ENCODE measurements at regions not wholly inside any gene's neighbourhood (a gene's known extent, or its start where the extent isn't known, plus 50 kb on each side); places are given as distances from the start of the nearest gene placed in this dataset.
"Not testable (repeated sequence)": the region's sequence is repeated elsewhere in the genome, so short reads cannot be mapped to it uniquely, and the experiment has no call there.

DNA sequence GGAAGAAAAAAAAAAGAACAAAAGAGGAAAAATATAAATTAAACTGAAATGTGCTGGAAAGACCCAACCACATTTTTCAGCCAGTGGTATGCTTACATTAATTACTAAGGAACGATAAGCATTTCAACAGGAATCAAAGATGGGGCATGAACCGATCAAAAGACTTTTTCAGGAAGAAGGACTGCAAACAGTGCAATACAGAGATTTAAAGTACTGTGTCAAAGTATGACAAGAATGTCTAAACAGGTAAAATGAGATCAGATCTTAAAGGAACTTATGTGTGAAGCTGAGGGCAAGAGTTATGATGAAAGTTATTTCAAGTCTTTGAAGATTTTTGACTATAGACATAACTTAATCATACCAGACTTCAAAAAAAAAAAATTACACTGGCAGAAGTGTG, 1761.8 kb downstream of the SLITRK5 start:
- TF ChIP-seq CTCF (IDR thresholded peaks at IDR 0.05; ENCODE audit: low read length, missing control alignments), result no peak
- no peak overlapping the region for H3K4me3 ChIP-seq (replicated peaks; ENCODE audit: low read depth, low read length)
- no peak for DNase-seq (ENCODE audit: low read depth)

DNA sequence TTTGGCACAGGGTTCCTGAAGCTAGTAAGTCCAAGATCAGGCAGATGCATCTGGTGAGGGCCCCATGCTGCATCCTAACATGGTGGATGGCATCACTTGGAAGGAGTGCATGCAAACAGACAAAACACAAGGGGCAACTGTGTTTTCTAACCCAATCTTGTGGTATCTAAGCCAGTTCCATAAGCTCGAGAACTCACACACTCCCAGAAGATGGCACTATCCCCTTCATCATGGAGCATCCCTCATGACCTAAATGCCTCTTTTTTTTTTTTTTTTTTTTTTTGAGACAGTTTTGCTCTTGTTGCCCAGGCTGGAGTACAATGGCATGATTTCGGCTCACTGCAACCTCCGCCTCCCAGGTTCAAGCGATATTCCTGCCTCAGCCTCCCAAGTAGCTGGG, 1763.5 kb downstream of the SLITRK5 start:
- peak; percentile 38 for DNase-seq (ENCODE audit: low read depth)

DNA sequence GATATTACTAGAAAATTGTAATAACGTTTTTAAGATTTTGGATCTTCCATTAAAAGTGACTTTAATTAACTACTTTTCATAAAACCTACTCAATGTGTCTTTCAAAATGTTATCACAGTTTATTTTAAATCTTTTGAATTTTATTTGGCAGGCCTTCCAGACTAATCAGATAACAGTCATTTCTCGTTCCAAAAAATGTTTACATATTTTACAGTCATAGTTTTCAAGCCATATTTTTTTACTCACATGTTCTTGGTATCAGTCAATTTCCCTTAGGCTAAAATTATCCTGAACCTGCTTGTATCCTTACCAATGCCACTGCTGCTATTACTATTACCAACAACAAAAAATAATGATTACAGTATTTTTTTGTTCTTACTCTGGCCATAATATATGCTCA, 1783.5 kb downstream of the SLITRK5 start:
- TF ChIP-seq CTCF (IDR thresholded peaks at IDR 0.05; ENCODE audit: low read length, missing control alignments), result no peak
- DNase-seq (ENCODE audit: low read depth), result no peak

More for the DNA sequence above, 1763.5 kb downstream of the SLITRK5 start:
- peak; percentile 10 for TF ChIP-seq CTCF (IDR thresholded peaks at IDR 0.05; ENCODE audit: low read length, missing control alignments)
- not testable (repeated sequence) for H3K4me3 ChIP-seq (replicated peaks; ENCODE audit: low read depth, low read length)

DNA sequence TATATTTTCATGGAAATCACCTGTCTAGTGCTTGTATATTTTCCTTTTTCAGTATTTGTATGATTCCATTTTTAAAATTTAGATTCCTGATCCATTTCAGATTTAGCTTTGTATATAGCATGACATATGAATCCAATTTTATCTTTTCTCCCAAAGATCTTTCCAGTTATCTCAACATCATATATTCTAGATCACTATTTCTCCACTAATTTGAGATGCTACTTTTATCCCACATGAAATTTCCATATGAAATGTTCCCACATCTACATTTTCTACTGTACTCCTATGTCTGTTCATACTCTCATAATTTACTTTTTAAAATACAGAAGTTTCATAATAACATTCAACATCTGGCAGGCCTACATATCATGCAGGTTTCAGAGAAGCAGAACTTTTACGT, 1784.1 kb downstream of the SLITRK5 start:
- TF ChIP-seq CTCF (IDR thresholded peaks at IDR 0.05; ENCODE audit: low read length, missing control alignments), result no peak
- H3K4me3 ChIP-seq (replicated peaks; ENCODE audit: low read depth, low read length), result no peak overlapping the region
- no peak for DNase-seq (ENCODE audit: low read depth)

More for the DNA sequence above, 1783.5 kb downstream of the SLITRK5 start:
- H3K4me3 ChIP-seq (replicated peaks; ENCODE audit: low read depth, low read length), result no peak overlapping the region

GRCh38 chr13:89455741-89456140, 1784.6 kb downstream of the SLITRK5 start:
- no peak for DNase-seq (ENCODE audit: low read depth)
- no peak for TF ChIP-seq CTCF (IDR thresholded peaks at IDR 0.05; ENCODE audit: low read length, missing control alignments)
- no peak overlapping the region for H3K4me3 ChIP-seq (replicated peaks; ENCODE audit: low read depth, low read length)

- no peak for TF ChIP-seq CTCF (IDR thresholded peaks at IDR 0.05; ENCODE audit: low read length, missing control alignments)
- no peak overlapping the region for H3K4me3 ChIP-seq (replicated peaks; ENCODE audit: low read depth, low read length)
- DNase-seq (ENCODE audit: low read depth), result peak; percentile 85
These were observed 1786.8 kb downstream of the SLITRK5 start for GRCh38 chr13:89457977-89458376.

DNA sequence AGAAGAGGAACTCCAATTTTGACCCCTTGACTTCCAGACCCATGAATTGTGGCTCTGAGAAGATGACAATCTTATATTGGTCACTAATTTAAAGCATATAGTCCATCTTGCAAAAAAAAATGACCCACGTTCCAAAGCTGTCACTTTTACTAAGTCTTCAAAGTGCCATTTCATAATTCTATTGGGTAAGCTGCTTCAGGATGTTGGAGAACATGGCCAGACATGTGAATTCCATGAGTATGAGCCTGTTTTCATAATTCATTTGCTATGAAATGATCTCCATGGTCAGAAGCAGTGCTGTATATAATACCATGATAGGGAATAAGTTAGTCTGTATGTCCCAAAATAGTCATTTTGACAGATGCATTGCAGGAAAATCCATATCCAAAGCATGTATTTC, 1787.3 kb downstream of the SLITRK5 start:
- no peak for TF ChIP-seq CTCF (IDR thresholded peaks at IDR 0.05; ENCODE audit: low read length, missing control alignments)
- no peak overlapping the region for H3K4me3 ChIP-seq (replicated peaks; ENCODE audit: low read depth, low read length)
- DNase-seq (ENCODE audit: low read depth), result no peak

DNA sequence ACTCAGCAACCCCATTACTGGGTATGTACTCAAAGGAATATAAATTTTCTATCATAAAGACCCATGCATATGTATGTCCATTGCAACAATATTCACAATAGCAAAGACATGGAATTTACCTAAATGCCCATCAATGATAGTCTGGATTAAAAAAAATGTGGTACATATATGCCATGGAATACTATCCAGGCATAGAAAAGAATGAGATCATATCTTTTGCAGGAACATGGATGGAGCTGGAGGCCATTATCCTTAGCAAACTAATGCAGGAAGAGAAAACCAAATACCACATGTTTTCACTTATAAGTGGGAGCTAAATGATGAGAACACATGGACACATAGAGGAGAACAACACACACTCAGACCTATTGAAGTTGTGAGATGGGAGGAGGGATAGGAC, 1789.7 kb downstream of the SLITRK5 start:
- H3K4me3 ChIP-seq (replicated peaks; ENCODE audit: low read depth, low read length); DNase-seq (ENCODE audit: low read depth): not testable (repeated sequence)
